MM.1S (cell line): ENCODE measurements at regions not wholly inside any gene's neighbourhood (a gene's known extent, or its start where the extent isn't known, plus 50 kb on each side); places are given as distances from the start of the nearest gene placed in this dataset.

Experiments used
- CTCF ChIP-seq: fragments of 300-600 bp; sonication (generic); IDR thresholded peaks from 2 replicates; pipeline ENCODE4 v1.5.1; 2016; ENCODE audit warnings: antibody characterized with exemption, low read length, mixed read lengths
- EZH2 ChIP-seq: fragments of 300-600 bp; sonication (generic); optimal IDR thresholded peaks from 2 replicates; pipeline ENCODE3; 2017; ENCODE audit warnings: low read depth, mild to moderate bottlenecking, antibody characterized with exemption, low read length, mixed read lengths
- EZH2phosphoT487 ChIP-seq: fragments of 300-600 bp; sonication (generic); IDR thresholded peaks from 2 replicates; pipeline ENCODE4 v1.6.1; 2018; ENCODE audit warnings: antibody characterized with exemption, low read length

- TF ChIP-seq CTCF (no peak), EZH2 (no peak), EZH2phosphoT487 (no peak)
Measured at GRCh38 chr2:208620487-208620978, 213.9 kb downstream of the PTH2R start.
